ENCODE measurements at regions not wholly inside any gene's neighbourhood (a gene's known extent, or its start where the extent isn't known, plus 50 kb on each side); places are given as distances from the start of the nearest gene placed in this dataset.

DNA sequence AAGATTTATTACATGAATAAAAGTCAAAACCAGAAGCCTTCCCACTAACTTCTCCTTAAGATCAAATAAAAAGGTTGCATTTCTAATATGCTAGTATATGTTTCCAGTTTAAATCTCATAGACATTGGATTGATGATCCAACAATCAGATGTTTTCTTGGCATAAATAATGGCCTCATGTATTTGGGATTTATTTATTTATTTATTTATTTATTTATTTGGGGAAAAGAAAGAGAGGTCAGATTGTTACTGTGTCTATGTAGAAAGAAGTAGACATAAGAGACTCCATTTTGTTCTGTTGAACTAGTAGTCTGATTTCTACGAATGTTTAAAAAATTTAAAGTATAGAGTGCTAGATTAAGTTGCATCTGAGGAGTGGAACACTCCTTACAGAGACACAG, 422.4 kb downstream of the ADGRL2 start:
- Histone ChIP-seq H3K27me3 (no peaks in the 10 kb centered on the region), H3K36me3 (no peaks in the 10 kb centered on the region), H3K4me1 (no peaks in the 10 kb centered on the region), H3K9me3 (no peaks in the 10 kb centered on the region), H3K27ac (no peak overlapping the region), H3K4me3 (no peak overlapping the region)
- TF ChIP-seq POLR2A (IDR thresholded peaks at IDR 0.05), result no peak
- TF ChIP-seq, protein P1, sequence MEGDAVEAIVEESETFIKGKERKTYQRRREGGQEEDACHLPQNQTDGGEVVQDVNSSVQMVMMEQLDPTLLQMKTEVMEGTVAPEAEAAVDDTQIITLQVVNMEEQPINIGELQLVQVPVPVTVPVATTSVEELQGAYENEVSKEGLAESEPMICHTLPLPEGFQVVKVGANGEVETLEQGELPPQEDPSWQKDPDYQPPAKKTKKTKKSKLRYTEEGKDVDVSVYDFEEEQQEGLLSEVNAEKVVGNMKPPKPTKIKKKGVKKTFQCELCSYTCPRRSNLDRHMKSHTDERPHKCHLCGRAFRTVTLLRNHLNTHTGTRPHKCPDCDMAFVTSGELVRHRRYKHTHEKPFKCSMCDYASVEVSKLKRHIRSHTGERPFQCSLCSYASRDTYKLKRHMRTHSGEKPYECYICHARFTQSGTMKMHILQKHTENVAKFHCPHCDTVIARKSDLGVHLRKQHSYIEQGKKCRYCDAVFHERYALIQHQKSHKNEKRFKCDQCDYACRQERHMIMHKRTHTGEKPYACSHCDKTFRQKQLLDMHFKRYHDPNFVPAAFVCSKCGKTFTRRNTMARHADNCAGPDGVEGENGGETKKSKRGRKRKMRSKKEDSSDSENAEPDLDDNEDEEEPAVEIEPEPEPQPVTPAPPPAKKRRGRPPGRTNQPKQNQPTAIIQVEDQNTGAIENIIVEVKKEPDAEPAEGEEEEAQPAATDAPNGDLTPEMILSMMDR (IDR thresholded peaks at IDR 0.05), result no peak
- DNase-seq, result no peak

DNA sequence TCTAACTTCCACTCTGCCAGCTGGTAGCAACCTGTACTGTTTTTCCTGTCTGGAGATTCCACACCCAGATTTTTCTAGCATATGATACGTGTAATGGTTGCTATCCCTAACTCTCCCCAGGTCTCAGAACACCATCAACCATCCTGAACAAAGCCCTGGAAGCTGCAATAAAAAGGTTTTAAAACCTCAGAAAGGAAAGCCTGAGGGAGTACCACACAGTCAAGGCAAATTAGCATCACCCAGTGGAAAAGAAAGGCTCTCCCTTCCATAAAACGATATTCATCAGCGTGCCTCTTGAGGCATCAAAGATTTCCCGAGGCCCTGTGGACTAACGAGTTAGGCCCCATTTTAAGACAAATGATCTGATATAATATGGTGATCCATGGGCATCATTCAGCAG, 421.0 kb downstream of the ADGRL2 start:
- Histone ChIP-seq H3K4me1 (no peaks in the 10 kb centered on the region), H3K9me3 (no peaks in the 10 kb centered on the region), H3K4me3 (no peak overlapping the region), H3K36me3 (no peaks in the 10 kb centered on the region), H3K27ac (no peak overlapping the region), H3K27me3 (no peaks in the 10 kb centered on the region)
- TF ChIP-seq, protein P1 (IDR thresholded peaks at IDR 0.05), result no peak
- no peak for TF ChIP-seq POLR2A (IDR thresholded peaks at IDR 0.05)
- no peak for DNase-seq

- Histone ChIP-seq H3K4me3 (no peak overlapping the region), H3K9me3 (no peaks in the 10 kb centered on the region), H3K4me1 (no peaks in the 10 kb centered on the region), H3K27me3 (no peaks in the 10 kb centered on the region), H3K36me3 (no peaks in the 10 kb centered on the region), H3K27ac (no peak overlapping the region)
- DNase-seq, result no peak
- no peak for TF ChIP-seq POLR2A (IDR thresholded peaks at IDR 0.05)
- TF ChIP-seq, protein P1 (IDR thresholded peaks at IDR 0.05), result no peak
Observed at GRCh38 chr1:82220754-82221153, 420.0 kb downstream of the ADGRL2 start.

DNA sequence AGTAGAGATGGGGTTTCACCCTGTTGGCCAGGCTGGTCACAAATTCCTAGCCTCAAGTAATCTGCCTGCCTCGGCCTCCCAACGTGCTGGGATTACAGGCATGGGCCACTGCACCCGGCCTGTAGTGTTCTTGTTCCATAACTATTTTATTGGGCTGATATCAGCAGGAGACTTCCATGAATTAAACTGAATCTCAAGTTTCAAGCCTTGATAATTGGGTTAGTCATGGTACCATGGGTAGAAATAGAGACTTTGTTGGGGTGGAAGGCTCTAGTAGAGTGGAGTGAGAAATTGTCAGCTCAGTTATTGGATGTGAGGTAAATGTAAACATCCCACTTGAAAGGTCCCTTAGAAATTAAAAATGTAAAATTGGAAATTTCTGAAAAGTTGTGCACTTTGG, 419.1 kb downstream of the ADGRL2 start:
- Histone ChIP-seq H3K27me3 (no peaks in the 10 kb centered on the region), H3K4me3 (no peak overlapping the region), H3K27ac (no peak overlapping the region), H3K4me1 (no peaks in the 10 kb centered on the region), H3K36me3 (no peaks in the 10 kb centered on the region), H3K9me3 (no peaks in the 10 kb centered on the region)
- no peak for DNase-seq
- TF ChIP-seq, protein P1 (IDR thresholded peaks at IDR 0.05), result no peak
- no peak for TF ChIP-seq POLR2A (IDR thresholded peaks at IDR 0.05)

DNA sequence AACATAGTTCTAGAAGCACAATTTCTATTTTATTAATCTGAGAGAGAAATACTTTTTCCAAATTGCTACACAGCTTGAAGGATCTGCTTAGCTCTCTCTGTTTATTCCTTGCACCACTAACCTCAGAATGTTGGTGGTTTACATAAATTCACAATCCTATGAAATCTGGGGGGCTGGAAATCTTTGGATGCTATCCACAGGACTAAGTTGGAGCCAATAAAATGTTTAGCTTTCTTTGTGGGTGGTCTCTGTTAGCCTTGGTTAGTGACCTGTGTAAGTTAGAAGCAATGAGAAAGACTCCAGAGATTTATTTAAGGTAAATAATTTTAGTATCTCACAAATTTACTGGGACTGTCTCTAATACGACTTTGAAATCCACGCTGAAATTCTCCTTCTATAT, 418.1 kb downstream of the ADGRL2 start:
- Histone ChIP-seq H3K4me3 (no peak overlapping the region), H3K36me3 (no peaks in the 10 kb centered on the region), H3K27me3 (no peaks in the 10 kb centered on the region), H3K27ac (no peak overlapping the region), H3K9me3 (no peaks in the 10 kb centered on the region), H3K4me1 (no peaks in the 10 kb centered on the region)
- no peak for TF ChIP-seq POLR2A (IDR thresholded peaks at IDR 0.05)
- TF ChIP-seq, protein P1 (IDR thresholded peaks at IDR 0.05), result no peak
- DNase-seq, result no peak

DNA sequence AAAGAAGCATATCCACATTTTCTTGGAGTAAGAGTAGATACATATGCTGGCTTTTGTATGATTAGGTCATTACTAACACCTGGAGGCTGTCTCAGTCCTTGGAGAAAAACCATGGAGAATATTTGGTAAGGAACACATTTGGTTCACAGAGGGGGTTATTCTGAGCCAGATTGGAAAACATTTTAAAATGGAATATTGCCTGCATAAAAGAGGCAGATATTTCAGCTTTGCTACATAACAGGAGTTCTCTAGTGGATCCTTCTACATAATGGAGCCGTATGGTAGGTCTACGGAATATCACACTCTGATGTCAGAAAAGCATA, 415.1 kb downstream of the ADGRL2 start:
- no peaks in the 10 kb centered on the region for H3K27me3 ChIP-seq
- no peaks in the 10 kb centered on the region for H3K36me3 ChIP-seq
- no peaks in the 10 kb centered on the region for H3K4me1 ChIP-seq
- H3K4me3 ChIP-seq, result no peak overlapping the region
- no peaks in the 10 kb centered on the region for H3K9me3 ChIP-seq
- H3K27ac ChIP-seq, result no peak overlapping the region
- no peak for TF ChIP-seq POLR2A (IDR thresholded peaks at IDR 0.05)
- TF ChIP-seq, protein P1 (IDR thresholded peaks at IDR 0.05), result no peak
- DNase-seq, result no peak

Measured in Peyer's patch (tissue), 4 donors.